ENCODE measurements at regions not wholly inside any gene's neighbourhood (a gene's known extent, or its start where the extent isn't known, plus 50 kb on each side); places are given as distances from the start of the nearest gene placed in this dataset.

DNA sequence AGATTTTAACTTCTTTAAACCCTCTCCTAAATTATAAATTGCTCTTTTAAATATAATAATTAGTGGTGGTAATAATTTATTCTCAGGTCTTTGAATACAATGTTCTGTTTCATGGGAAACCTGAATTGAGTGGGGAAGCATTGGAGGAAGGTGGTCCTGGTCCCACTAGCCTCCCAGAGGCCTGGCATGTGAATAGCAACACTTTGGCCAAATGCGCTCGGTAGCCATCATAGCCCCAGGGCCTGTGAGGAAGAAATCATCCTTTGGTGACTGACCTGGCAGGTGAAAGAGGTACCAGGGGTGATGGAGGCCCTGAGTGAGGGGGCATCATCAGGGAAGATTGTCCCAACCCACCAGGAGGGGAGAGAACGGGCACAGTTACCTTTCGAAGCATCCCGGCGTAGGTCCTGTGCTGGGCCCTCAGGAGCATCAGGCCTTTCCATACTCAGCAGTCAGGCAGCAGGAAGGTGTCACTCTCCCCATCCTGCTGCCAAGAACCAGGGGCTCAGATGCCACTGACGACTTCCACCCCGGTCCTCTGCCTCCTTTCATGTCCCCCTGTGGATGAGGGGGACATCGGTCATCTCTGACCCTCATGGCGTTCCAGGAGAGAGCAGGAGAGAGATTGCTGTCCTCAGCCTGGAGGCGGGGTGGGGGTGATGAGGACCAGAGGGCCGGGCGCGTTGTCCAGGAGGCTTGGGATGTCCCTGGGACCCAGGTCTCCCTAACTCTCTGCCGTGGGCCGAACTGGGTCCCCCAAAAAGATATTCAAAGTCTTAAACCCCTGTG lies 78.6 kb upstream of the HPCAL1 start:
- TF ChIP-seq POLR2A (IDR thresholded peaks at IDR 0.05; ENCODE audit: low read depth, low read length) (no peak), TAF1 (IDR thresholded peaks at IDR 0.05; ENCODE audit: low read depth, low read length) (no peak), PAX5 (IDR thresholded peaks at IDR 0.05; ENCODE audit: insufficient read depth, low read length, severe bottlenecking) (no peak), POLR2AphosphoS5 (IDR thresholded peaks at IDR 0.05; ENCODE audit: low read depth, low read length) (no peak), SPI1 (IDR thresholded peaks at IDR 0.05; ENCODE audit: low read depth, low read length) (no peak), POU2F2 (IDR thresholded peaks at IDR 0.05; ENCODE audit: low read depth, low read length) (no peak)
